HG03565 (cell line): ENCODE measurements at regions not wholly inside any gene's neighbourhood (a gene's known extent, or its start where the extent isn't known, plus 50 kb on each side); places are given as distances from the start of the nearest gene placed in this dataset.

Source experiments
- ATAC-seq: cut with Tn5 transposase; IDR thresholded peaks from one replicate; pipeline ENCODE4 v1.9.1; 2021; ENCODE audit warnings: mild to moderate bottlenecking, moderate library complexity; ENCODE audit not compliant: unreplicated experiment

DNA sequence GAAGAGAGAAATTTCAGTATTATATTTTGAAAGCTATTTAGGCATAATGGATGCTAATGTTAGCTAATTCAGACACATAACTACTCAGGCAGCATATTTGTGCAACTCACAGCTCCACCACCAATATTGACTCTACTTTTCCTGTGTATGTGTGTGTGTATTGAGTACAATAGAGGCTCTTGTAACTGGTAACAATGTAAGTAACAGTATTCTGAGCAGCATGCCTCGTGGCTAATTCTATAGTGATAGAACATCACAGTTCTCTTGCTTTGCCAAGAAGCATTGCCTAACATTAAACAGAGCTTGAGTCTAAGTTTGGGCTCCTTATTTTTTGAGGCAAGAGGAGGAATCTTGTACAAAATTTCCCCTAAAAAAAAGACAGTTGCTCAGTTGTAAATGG is 98.6 kb upstream of the ARHGEF26 start:
- ATAC-seq = no peak

GRCh38 chr3:154023148-154023547 is 98.0 kb upstream of the ARHGEF26 start:
- no peak for ATAC-seq

DNA sequence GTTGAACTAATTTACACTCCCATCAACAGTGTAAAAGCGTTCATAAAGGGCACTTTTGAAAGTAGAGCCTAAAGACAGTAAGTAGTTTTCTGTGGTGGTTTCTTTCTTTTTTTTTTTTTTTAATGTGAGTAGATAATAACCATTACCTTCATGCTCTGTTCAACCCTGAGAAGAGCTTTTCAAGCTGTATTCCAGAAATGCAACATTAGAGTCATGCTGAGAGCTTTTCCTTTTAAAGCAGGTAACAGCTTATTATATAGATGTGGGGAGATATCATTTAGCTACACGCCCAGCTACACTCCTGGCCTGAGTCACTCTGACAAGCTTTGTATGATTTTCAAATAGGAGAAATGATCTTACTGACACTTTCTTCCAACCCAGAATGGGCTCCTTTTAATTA is 96.2 kb upstream of the ARHGEF26 start:
- no peak for ATAC-seq

DNA sequence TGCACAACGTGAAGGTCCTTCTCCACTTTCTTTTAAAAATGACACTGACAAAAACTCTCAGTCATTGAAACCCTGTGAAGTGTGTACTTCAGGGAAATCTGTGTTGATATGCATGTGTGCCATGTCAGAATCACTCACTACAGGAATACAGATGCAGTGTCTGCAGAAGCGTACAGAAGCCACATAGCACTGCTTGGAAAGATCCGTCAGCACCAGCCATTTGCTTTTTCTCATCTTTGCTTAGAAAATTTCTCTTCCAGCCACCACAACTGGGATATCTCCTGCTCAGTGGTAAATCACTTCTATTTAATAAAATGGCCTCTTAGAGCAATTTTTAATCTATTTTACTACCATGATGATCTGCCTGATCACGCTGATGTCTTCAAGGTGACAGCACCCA is 91.3 kb upstream of the ARHGEF26 start:
- ATAC-seq = no peak

GRCh38 chr3:154034797-154035330 is 86.3 kb upstream of the ARHGEF26 start:
- ATAC-seq = no peak

GRCh38 chr3:154040283-154040682 is 80.9 kb upstream of the ARHGEF26 start:
- peak; percentile 77 for ATAC-seq

GRCh38 chr3:154044671-154045070 is 76.5 kb upstream of the ARHGEF26 start:
- no peak for ATAC-seq

DNA sequence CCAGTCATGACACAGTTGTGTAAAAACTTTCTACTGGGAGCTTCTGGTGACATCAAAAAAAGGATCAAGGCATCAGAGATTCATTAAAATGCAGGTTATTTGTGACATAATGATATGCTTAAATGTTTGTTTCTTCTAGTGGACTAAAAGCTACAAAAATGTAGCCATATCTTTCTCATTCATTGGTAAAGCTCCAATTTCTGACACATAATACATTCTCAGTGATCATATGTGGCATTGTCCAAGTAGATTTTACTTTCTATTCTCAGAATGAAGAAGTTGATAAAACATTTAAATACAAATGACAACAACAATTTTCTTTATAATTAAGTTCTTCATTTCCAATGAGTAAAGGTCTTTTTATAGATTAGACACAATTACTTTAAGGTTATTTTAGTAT is 71.0 kb upstream of the ARHGEF26 start:
- ATAC-seq = no peak

GRCh38 chr3:154050766-154051165 is 70.4 kb upstream of the ARHGEF26 start:
- no peak for ATAC-seq

DNA sequence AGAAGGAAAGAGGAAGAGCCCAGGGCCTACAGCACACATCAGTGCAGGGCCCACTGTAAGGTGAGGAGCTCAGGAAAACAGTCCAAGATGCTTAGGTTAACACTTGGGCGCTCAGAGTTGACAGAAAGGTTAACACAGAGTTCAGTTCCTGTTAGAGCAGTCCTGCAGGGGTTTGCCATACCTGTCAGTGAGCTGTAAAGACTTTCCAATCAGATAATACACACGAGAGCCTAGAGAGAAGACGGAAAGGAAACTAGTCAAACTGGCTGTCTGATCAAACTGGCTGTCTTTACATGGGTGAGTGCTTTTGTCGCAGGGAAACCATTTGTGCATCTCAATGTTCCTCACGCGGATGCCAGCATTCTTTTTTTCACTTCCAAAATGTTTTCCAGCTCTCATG is 61.4 kb upstream of the ARHGEF26 start:
- ATAC-seq = no peak

DNA sequence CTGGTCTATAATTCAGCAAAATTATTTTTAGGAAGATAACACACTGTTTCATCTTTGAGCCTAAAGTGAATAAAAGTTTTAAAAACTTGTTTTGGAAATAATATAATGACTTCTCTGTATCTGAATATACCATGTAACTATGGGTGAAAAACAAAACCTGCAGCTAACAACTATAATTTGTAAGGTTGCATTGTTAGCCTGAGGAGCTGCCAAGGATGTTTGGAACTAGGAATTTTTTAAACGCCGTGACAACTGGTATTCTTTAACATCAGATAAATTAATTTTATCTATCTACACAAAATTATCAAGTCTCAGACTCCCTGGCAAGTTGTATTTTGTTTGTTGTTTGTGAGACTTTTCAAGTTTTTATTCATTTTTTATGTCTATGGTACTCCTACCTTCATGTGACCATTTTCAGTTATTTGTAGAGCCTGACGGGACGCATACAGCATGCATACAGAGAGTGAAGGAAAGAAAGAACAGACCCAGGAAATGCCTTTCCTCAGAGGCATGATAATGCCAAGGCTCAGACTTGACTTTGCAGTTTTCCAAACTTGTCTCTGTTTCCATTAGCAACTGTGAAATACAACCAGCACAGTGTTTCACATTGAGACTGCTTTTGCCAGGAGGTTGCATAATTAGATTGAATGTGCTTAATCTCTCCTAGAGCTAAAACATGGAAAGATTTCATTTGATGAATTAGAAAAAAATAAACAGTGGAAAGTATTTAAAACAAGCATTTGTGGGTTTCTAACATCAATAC is 60.8 kb upstream of the ARHGEF26 start:
- ATAC-seq = no peak

DNA sequence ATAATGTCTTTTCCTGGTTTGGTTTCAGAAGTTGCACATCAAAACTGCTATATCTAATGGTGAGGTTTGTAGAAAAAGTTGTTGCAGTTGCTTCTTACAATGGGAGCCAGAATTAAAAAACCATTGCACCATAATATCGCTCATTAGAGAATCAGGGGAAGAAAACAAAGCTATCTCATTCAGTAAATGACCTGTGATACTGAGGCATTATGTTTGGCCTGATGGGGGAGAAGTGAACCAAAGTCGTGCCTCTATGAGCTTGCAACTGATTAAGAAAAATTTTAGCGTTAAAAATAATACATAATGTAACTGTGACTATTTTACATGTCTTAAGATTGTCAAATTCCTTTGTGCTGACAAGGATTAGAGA is 60.2 kb upstream of the ARHGEF26 start:
- no peak for ATAC-seq

- ATAC-seq = no peak
Measured at GRCh38 chr3:154062513-154062912, 58.7 kb upstream of the ARHGEF26 start.

- no peak for ATAC-seq
Measured at GRCh38 chr3:154071146-154071545, 50.0 kb upstream of the ARHGEF26 start.
